ENCODE measurements at regions not wholly inside any gene's neighbourhood (a gene's known extent, or its start where the extent isn't known, plus 50 kb on each side); places are given as distances from the start of the nearest gene placed in this dataset. TPM values are rescaled to one million over a fixed set of nuclear protein-coding genes. Genes with fewer than 3 reads are reported as not detected.

DNA sequence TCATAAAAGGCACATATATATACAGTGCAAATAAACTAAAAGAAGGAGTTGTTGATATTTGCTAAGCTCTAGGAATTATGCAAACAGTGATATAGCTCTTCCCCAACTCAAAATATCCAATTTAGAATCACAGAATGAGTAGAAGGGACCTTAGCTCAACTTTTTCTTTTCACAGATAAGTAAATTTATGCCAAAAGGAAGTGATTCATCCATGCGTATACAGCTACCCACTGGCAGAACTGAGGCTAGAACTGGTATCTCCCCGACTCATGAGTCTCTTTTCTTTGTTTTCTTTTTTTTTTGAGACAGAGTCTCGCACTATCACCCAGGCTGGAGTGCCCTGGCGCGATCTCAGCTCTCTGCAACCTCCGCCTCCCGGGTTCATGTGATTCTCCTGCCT, 54.2 kb upstream of the SVIL start:
- no peak for DNase-seq (ENCODE audit: low spot score)

- no peak for DNase-seq (ENCODE audit: low spot score)
Observed at GRCh38 chr10:29688230-29688661, 53.5 kb upstream of the SVIL start.

DNA sequence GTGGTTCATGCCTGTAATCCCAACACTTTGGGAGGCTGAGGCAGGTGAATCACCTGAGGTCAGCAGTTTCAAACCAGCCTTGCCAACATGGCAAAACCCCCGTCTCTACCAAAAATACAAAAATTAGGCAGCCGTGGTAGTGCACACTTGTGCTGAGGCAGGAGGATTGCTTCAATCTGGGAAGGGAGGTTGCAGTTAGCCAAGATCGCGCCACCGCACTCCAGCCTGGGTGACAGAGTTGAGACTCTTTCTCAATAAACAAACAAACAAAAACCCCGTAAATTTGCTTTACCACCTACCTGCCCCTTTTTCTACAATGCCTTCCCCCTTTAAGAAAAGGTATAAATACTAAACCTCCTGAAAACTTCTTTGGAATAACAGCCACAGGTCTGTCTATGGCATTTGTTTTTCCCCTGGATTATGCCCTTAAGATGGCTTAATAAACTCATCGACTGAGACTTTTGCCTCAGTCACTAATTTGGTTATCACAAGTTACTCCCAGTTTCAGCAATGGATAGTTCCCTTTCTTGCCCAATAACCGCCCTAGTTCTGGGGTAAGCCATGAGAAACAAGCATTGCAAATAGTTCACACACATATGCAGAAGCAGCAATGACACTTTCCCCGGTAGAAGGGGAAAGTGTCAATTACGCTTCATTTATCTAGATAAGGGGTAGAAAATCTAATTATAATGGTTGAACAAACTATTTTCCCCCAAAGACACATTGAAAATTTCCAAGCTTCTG, 52.8 kb upstream of the SVIL start:
- no peak for DNase-seq (ENCODE audit: low spot score)

DNA sequence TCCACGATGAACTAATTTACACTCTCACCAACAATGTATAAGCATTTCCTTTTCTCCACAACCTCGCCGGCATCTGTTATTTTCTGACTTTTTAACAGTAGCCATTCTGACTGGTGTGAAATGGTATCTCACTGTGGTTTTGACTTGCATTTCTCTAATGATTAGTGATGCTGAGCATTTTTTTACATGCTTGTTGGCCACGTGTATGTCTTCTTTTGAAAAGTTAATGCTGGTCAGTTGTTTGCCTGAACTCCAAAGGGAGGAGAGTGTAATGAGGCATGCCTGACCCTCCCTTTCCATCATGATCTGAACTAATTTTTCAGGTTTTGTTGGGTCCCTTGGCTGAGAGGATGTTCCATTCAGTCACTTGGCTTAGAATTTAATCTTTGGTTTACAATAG, 50.7 kb upstream of the SVIL start:
- DNase-seq (ENCODE audit: low spot score), result no peak

Small RNA genes in the stretch of these regions (small RNA-seq; reads per million reads assigned to genes)
- not detected for gene CKS1BP2
- gene RNU6-908P, result not detected

Data from HT-29 (cell line).